Uterus (tissue), 2 donors: ENCODE measurements at regions not wholly inside any gene's neighbourhood (a gene's known extent, or its start where the extent isn't known, plus 50 kb on each side); places are given as distances from the start of the nearest gene placed in this dataset.

Experiments
- POLR2A ChIP-seq, 2 donors: fragments of 450-650 bp; IDR thresholded peaks; one replicate each; pipeline ENCODE4 v1.6.1; 2016; ENCODE audit warnings: antibody characterized with exemption in 2 of 2, mild to moderate bottlenecking in 1 of 2, moderate library complexity in 1 of 2
- TF ChIP-seq, protein P1 (sequence below), 4 experiments: fragments of 200-600 bp in 2 of 4; fragments of 450-650 bp in 2 of 4; sonication (generic) in 2 of 4; IDR thresholded peaks; one replicate each; pipeline ENCODE4 v1.5.1; 2016 to 2019; ENCODE audit warnings: antibody characterized with exemption in 4 of 4, mild to moderate bottlenecking in 2 of 4, moderate library complexity in 1 of 4

DNA sequence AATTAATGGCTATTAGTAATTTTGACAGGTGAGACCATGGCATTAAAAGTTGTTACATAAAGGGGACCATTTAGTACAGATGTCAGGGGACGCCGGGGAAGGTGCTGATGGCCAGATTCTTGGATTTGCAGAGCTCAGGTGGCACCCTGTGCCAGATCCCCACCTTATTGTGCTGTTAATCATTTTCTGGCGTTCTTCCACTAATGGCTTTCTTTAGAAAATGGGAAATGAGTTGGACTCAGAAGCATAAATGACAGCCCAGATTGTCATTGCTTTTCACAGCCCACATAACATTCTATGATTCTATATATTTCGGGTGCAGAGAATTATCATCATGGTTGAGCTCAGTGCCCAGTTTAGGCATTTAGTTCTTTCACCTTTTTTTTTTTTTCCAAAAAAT is 257.2 kb upstream of the TCF4 start:
- TF ChIP-seq, protein P1, sequence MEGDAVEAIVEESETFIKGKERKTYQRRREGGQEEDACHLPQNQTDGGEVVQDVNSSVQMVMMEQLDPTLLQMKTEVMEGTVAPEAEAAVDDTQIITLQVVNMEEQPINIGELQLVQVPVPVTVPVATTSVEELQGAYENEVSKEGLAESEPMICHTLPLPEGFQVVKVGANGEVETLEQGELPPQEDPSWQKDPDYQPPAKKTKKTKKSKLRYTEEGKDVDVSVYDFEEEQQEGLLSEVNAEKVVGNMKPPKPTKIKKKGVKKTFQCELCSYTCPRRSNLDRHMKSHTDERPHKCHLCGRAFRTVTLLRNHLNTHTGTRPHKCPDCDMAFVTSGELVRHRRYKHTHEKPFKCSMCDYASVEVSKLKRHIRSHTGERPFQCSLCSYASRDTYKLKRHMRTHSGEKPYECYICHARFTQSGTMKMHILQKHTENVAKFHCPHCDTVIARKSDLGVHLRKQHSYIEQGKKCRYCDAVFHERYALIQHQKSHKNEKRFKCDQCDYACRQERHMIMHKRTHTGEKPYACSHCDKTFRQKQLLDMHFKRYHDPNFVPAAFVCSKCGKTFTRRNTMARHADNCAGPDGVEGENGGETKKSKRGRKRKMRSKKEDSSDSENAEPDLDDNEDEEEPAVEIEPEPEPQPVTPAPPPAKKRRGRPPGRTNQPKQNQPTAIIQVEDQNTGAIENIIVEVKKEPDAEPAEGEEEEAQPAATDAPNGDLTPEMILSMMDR (IDR thresholded peaks at IDR 0.05): no peak
- no peak for TF ChIP-seq POLR2A (IDR thresholded peaks at IDR 0.05)
